HG03025 (cell line): ENCODE measurements at regions not wholly inside any gene's neighbourhood (a gene's known extent, or its start where the extent isn't known, plus 50 kb on each side); places are given as distances from the start of the nearest gene placed in this dataset.
A peak's percentile ranks its signal among the peaks of the same experiment; 100 is the strongest.
"Not testable (repeated sequence)": the region's sequence is repeated elsewhere in the genome, so short reads cannot be mapped to it uniquely, and the experiment has no call there.

Experiments
- ATAC-seq: cut with Tn5 transposase; IDR thresholded peaks from one replicate; pipeline ENCODE4 v1.9.1; 2021; ENCODE audit warnings: mild to moderate bottlenecking, moderate library complexity; ENCODE audit not compliant: unreplicated experiment, low FRiP score

DNA sequence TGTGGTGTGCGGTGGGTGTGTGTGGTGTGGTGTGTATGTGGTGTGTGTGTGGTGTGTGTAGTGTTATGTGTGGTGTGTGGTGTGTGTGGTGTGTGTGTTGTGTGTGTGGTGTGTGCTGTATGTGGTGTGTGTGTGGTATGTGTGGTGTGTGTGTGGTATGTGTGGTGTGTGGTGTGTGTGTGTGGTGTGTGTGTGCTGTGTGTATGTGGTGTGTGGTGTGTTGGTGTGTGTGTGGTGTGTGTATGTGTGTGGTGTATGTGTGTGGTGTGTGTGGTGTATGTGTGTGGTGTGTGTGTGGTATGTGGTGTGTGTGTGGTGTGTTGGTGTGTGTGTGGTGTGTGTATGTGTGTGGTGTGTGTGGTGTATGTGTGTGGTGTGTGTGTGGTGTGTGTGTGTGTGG, 144.3 kb downstream of the HSD17B3 start:
- ATAC-seq = no peak

DNA sequence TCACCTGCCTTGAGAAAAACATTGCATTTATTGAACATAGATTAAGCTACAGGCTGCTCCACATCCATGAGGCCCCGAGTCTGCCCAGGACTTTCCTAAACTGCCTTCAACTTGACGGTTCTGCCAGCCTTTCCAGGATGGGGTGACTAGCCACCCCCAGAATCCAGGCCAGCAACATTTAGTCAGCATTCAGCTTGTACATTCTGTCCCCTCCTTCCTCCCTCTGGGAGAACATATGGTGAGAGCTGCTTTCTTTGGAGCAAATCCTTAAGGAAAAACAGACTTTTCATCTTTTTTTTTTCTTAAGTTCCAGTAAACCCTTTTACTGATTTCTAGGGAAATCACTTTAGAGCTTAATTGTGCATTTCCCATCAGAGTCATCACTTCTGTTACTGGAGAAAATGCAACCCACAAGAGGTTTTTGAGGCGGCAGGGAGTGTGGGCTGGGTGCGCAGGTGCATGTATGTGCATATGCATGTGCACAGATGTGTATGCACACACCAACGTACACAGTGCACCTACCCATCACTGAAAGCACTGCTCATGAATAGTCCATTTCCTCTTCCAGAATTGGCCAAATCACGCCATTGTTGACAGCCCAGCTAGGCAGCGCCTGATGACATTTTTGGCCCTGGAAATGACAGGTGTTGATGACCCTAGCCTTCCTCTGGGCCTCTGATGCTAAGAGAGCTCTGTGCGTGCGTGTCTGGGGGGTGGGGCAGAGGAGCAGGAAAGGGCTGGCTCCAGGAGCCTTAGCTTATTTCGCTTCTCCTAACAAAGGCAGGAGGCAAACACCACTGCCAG, 145.6 kb downstream of the HSD17B3 start:
- ATAC-seq = no peak

GRCh38 chr9:96154081-96154480, 147.9 kb downstream of the HSD17B3 start:
- ATAC-seq = no peak

DNA sequence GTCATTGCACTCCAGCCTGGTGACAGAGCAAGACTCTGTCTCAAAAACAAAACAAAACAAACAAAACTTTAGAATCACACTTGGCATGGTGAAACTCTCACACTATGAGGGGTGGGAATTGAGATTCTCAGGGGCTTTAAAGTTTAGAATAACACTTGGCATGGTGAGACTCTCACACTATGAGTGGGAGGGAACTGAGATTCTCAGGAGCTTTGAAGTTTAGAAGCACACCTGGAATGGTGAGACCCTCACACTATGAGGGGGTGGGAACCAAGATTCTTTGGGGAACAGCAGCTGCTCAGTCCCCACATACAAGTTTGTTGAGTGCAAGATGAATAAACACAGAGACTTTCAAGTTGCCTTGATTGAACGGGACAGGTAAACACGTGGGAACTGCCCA, 149.4 kb downstream of the HSD17B3 start:
- no peak for ATAC-seq

DNA sequence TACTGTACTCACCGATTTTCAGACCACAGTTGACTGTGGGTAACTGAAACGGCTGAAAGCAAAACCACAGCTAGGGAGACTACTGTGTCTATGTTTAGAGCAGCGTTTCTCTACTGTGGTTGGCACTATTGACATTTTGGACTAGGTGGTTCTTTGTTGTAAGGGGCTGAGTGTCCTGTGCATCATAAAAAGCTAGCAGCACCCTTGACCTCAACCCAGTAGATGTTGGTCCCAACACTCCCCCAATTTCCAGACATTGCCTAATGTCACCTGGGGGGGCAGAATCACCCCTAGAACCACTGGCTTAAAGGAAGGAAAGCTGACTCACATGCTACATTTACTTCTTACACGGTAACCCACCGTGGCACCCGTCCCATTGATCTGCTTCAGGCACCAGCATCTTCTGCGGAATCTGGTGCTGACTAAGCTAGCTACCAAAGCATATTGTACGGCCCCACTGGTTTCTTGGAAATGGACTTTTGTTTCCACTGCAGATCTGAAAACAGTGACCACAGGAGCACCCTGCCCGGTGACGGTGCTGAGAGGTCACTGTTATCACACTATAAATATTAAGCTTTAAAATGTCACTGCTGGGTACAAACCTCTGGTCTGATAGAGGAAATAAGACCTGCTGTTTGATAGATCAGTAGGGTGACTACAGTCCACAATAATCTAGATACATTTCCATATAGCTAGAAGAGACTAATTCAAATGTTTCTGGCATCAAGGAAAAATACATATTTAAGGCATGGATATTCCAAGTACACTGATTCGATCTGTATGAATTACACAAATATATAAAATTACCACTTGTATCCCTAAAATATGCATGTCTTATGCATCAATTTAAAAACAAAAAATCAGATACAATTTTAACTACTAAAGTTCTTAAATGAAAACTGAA, 151.4 kb downstream of the HSD17B3 start:
- ATAC-seq = peak; percentile 91

GRCh38 chr9:96149533-96150280, 152.3 kb downstream of the HSD17B3 start:
- peak; percentile 45 for ATAC-seq

DNA sequence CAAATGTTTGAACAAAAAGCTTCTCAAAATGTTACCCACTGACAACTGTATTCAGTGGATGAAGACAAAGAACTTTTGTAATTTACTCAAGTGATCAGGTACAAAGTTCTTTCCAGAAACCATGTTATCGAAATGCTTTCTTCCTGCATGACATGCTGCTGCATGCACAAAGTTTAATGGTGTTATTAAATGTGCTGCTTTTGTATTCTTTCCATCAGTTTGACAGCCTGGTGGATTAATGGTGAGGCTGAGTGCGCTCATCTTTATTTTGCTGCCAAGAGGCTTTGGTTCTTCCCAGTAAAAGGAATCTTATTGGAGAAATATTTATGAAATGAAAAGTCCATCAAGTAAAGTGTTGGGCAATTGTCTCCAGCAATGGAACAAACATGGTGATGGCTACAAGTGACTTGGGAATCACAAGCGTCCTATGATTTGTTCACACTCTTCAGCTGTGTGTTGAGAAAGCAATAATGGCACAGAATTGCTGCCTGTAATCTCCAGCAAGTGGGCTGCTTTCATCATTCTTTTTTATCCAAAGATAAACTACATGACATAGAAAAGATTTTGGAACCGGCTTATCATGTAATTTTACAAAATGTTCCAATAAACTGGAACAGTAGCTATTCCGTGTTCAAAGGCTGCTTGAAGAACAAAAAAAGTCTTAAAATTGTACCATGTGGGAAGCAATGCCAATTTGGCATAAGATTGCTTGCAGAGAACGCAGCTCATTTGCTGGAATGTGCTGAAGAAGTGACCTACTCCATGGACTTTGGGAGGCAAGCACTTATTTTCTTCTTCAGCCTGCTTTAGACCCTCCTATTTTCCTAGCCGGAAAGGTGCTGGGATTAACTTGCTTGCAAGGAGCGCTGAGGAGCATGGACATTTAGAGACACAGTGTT, 153.1 kb downstream of the HSD17B3 start:
- ATAC-seq = no peak

GRCh38 chr9:96147029-96147428, 154.9 kb downstream of the HSD17B3 start:
- ATAC-seq = not testable (repeated sequence)

DNA sequence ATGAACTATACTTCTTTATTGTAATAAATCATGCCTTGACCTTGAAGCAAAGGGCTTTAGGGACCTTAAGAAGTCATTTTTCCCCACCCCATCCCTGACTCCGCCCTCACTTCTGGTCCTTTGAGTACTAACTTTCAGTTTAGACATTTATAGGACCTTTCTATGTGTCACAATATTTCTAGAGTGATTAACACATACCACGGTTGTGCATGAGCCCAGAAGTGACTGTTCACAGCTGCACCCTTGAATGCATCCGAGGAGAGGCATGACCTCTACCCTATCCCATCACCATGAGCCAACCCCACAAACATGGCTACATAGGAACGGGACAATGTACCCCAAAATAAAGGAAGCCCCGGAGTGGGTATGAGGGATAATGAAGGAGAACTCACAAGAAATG, 160.3 kb downstream of the HSD17B3 start:
- ATAC-seq = no peak

DNA sequence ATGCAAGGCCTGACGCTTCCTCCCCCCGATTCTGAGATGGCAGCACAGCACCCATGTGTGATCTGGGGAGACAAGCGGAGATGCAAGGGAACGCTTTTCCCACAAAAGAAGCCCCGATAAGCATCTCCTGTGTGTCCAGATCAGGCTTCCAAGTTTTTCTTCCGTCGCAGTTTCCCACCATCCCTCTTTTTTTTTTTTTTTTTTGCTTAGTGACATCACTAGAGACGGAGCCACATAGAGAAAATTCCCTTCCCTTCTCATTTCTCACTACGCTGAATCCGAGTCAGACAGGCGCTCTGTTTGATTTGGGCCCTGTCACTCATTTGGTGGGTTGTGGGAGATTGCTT, 160.9 kb downstream of the HSD17B3 start:
- no peak for ATAC-seq

- no peak for ATAC-seq
Observed at GRCh38 chr9:96140296-96141127, 161.5 kb downstream of the HSD17B3 start.

DNA sequence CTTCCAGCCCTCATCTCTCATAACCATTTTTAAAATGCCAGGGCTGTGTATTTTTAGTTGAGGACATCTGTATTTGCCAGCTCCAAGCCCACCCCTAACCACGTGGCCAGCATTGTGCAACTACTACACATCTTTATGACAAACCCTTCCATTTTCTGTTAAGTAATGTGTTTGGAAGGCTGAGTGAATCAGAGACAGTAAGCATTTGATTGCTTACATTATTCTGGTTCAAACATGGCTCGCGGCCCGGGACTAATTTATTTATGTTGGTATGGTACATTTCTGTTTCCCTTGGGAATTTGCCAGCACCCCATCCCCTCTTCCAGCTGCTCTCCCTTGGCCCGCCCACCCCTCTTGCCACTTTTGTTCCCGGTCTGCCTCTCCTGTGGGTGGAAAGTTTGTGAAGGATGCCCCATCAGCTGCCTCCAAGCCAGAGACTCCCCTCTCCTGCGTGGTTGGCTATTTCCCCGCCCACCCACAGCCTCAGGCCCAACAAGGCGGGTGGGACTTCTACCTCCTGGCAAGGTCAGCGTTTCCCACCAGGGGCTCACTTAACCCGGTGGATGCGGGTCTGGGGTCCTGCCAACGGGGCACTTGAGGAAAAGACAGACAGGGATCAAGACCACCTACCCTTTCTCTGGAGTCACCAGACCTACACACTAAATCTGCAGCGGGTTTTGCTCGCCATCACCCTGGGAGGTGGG, 162.2 kb downstream of the HSD17B3 start:
- ATAC-seq = no peak

- no peak for ATAC-seq
Observed at GRCh38 chr9:96138616-96139015, 163.4 kb downstream of the HSD17B3 start.

GRCh38 chr9:96137671-96138429, 164.1 kb downstream of the HSD17B3 start:
- peak; percentile 23 for ATAC-seq

GRCh38 chr9:96136992-96137670, 164.8 kb downstream of the HSD17B3 start:
- ATAC-seq = peak; percentile 98

DNA sequence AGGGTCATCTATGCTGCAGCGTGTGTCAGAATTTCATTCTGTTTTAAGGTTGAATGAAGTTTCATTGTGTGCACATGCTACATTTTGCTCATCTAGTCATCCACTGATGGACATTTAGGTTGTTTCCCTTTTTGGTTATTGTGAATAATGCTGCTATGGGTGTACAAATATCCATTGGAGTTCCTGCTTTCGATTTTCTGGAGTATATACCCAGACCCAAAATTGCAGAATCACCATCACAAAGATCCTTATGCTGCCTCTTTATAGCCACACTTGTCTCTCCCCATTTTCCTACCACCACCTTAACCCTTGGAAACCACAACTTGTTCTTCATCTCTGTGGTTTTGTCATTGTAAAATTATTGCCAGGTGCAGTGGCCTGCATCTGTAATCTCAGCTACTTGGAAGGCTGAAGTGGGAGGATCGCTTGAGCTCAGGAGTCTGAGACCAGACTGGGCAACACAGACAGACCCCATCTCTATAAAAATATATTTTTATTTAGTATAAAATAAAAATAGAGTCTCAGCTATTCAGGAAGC, 166.2 kb downstream of the HSD17B3 start:
- ATAC-seq = no peak
